ENCODE measurements at regions not wholly inside any gene's neighbourhood (a gene's known extent, or its start where the extent isn't known, plus 50 kb on each side); places are given as distances from the start of the nearest gene placed in this dataset.
A peak's percentile ranks its signal among the peaks of the same experiment; 100 is the strongest.
"Not testable (repeated sequence)": the region's sequence is repeated elsewhere in the genome, so short reads cannot be mapped to it uniquely, and the experiment has no call there.

GRCh38 chr1:145500251-145500650 is 74.8 kb upstream of the NBPF20 start:
- not testable (repeated sequence) for H3K27ac Mint-ChIP-seq; H3K36me3 Mint-ChIP-seq; H3K4me3 Mint-ChIP-seq; H3K9me3 Mint-ChIP-seq; DNase-seq (ENCODE audit: low spot score in 2 of 2); H3K4me1 Mint-ChIP-seq
- peak; percentile 88 for ATAC-seq

GRCh38 chr1:145495077-145495871 is 69.9 kb upstream of the NBPF20 start:
- DNase-seq (ENCODE audit: low spot score in 2 of 2); H3K4me3 Mint-ChIP-seq; H3K9me3 Mint-ChIP-seq; H3K4me1 Mint-ChIP-seq; H3K27ac Mint-ChIP-seq; H3K36me3 Mint-ChIP-seq; ATAC-seq: not testable (repeated sequence)

GRCh38 chr1:145488193-145488933 is 63.0 kb upstream of the NBPF20 start:
- peak; percentile 24 for ATAC-seq
- H3K4me3 Mint-ChIP-seq: peak overlapping the region; percentile 55
- not testable (repeated sequence) for H3K36me3 Mint-ChIP-seq; H3K27ac Mint-ChIP-seq; H3K9me3 Mint-ChIP-seq; DNase-seq (ENCODE audit: low spot score in 2 of 2); H3K4me1 Mint-ChIP-seq

GRCh38 chr1:145487156-145487555 is 61.8 kb upstream of the NBPF20 start:
- not testable (repeated sequence) for H3K4me1 Mint-ChIP-seq; H3K9me3 Mint-ChIP-seq; H3K36me3 Mint-ChIP-seq; H3K27ac Mint-ChIP-seq; DNase-seq (ENCODE audit: low spot score in 2 of 2)
- H3K4me3 Mint-ChIP-seq: peak overlapping the region; percentile 55
- ATAC-seq: peak; percentile 11

- not testable (repeated sequence) for ATAC-seq; DNase-seq (ENCODE audit: low spot score in 2 of 2); H3K27ac Mint-ChIP-seq; H3K4me3 Mint-ChIP-seq; H3K9me3 Mint-ChIP-seq; H3K36me3 Mint-ChIP-seq; H3K4me1 Mint-ChIP-seq
These were observed 58.9 kb upstream of the NBPF20 start for GRCh38 chr1:145484257-145484656.

- H3K27ac Mint-ChIP-seq; DNase-seq (ENCODE audit: low spot score in 2 of 2); ATAC-seq; H3K4me3 Mint-ChIP-seq; H3K4me1 Mint-ChIP-seq; H3K36me3 Mint-ChIP-seq; H3K9me3 Mint-ChIP-seq: not testable (repeated sequence)
These were observed 56.9 kb upstream of the NBPF20 start for GRCh38 chr1:145482214-145482860.

GRCh38 chr1:145475962-145476361 is 50.6 kb upstream of the NBPF20 start:
- ATAC-seq; DNase-seq (ENCODE audit: low spot score in 2 of 2): not testable (repeated sequence)

GRCh38 chr1:145475369-145475915 is 50.0 kb upstream of the NBPF20 start:
- Mint-ChIP-seq H3K27ac (peak overlapping the region; percentile 73), H3K4me3 (peak overlapping the region; percentile 55)
- DNase-seq (ENCODE audit: low spot score in 2 of 2); H3K36me3 Mint-ChIP-seq; H3K4me1 Mint-ChIP-seq; H3K9me3 Mint-ChIP-seq; ATAC-seq: not testable (repeated sequence)

More at GRCh38 chr1:145475962-145476361, 50.6 kb upstream of the NBPF20 start:
- peak overlapping the region; percentile 55 for H3K4me3 Mint-ChIP-seq
- not testable (repeated sequence) for H3K9me3 Mint-ChIP-seq, H3K4me1 Mint-ChIP-seq, H3K36me3 Mint-ChIP-seq, H3K27ac Mint-ChIP-seq

All from stimulated activated effector memory CD8-positive, alpha-beta T cell treated with anti-CD3 and anti-CD28 coated beads, Interleukin-12 subunit alpha, Interleukin-12 subunit beta, amount 100 ng/mL, for 72 hours (primary cell).